Left cardiac atrium (tissue), 4 donors: ENCODE measurements at regions not wholly inside any gene's neighbourhood (a gene's known extent, or its start where the extent isn't known, plus 50 kb on each side); places are given as distances from the start of the nearest gene placed in this dataset.
"Not testable (repeated sequence)": the region's sequence is repeated elsewhere in the genome, so short reads cannot be mapped to it uniquely, and the experiment has no call there.

Source experiments
- ATAC-seq, 2 donors: fragments of 200-7000 bp; cut with Tn5 transposase; one replicate each; pipeline ENCODE4 v1.9.1; 2020; ENCODE audit warnings: mild to moderate bottlenecking in 2 of 2, moderate library complexity in 2 of 2
- DNase-seq: peaks from one replicate; pipeline ENCODE4 v3.0.0-alpha.2; 2020
- intact Hi-C, 2 donors: fragments of 100-400 bp; cut with DNase I; formaldehyde crosslinking; loops; one replicate each; pipeline versions ENCODE4 v1.14.1 to v1.15.1; 2022 to 2023
- donor health status: DM: no; HTN: yes; CAD: no.
- donor health status: DM: no; HTN: yes; CAD: no; lungs with severe emphysema.
- donor health status: DM: yes; HTN: yes; CAD: no.
- donor health status: Dilated cardiomyopathy.

GRCh38 chr2:130289780-130290179 lies 52.9 kb upstream of the IMP4 start:
- intact Hi-C loops: no loop called here
- DNase-seq (no peak), ATAC-seq (no peak)

DNA sequence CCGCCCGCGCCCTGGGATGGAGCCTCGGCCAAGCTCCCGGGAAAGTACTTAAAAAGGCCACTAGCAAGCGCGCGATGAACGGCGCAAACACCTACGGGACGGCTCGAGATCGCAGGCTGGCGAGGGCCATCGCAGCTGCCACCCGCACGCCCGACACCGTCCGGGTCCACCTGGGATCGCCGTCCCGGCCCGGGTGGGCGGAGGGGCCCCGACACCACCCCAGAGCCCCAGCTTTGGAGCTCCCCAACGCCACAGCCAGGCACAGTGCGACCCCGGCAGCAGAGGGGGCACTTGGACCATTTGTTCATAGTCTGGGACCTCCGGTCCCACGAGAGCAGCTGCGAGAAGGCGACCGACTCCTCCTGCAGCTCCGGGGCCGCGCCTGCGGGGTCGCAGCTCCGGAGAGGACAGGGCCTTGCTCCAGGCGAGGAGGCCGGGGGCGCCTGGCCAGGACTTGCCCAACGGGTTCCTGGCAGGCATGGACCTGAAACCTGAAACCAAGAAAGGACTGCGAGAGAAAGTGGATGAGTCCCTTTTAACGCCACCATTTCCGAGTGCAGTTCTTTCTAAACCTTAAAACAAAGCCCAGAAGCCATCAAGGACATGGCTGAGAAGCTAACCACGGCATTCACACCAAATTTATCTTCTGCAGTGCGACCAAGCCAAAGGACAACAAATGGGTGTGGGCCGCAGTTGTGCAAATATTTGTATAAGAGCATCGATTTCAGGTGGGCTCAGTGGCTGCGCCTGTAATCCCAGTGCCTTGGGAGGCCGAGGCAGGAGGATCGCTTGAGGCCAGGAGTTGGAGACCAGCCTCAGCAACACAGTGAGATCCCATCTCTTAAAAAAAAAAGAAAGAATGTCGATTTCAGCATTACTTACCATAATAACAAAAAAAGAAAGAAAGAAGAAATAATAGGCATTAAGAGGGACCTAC lies 54.0 kb upstream of the IMP4 start:
- DNase-seq: no peak
- intact Hi-C loops: no loop called here
- ATAC-seq: no peak

DNA sequence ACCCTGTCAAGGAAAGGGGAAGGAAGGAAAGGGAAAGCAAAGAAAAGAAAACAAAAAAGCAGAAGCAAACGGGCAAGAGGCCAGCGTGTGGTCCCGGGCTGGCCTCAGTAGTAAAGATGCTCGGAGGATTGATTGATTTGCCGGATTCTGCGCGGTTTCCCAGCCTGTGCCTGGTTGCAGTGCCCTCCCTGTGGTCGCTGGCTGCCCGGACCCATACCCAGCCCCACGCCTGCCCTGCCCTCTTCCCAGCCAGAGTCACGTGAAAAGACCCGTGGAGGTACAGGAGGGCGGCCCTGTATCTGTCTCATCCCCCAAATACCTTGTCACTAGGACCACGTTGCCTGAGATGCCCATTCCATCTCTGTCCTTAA lies 55.1 kb upstream of the IMP4 start:
- intact Hi-C loops: no loop called here
- ATAC-seq (no peak), DNase-seq (no peak)

DNA sequence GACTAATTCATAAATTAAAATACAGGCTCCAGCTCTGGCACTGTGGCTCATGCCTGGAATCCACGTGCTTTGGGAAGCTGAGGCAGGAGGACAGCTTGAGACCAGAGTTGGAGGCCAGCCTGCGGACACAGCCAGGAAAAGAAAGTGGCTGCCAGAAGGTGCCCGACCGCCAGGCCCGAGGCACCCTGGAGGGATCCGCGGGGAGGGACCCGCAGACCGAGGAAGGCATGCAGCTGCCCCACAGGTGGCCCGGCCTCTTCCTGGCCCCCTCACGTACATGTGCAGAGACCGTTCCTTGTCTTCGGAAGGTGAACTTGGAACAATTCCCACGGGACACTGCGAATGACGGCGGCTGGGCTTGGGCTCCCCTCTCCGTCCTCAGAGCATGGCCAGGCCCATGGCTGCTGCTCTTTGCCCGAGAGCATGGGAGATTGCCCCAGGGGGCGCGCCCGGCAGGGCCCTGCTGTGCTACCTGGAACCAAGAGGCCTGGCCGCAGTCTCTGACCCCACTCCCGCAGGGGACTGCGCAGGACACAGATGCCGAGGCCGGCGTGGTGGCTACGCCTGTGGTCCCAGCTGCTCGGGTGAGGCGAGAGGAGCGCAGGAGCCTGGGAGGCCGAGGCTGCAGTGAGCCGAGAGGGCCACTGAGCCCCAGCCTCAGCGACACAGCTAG lies 55.6 kb upstream of the IMP4 start:
- intact Hi-C loops: no loop called here
- no peak for ATAC-seq
- no peak for DNase-seq

- intact Hi-C loops, ATAC-seq, DNase-seq: not testable (repeated sequence)
Observed at GRCh38 chr2:130283341-130283869, 59.3 kb upstream of the IMP4 start.

GRCh38 chr2:130279551-130279950 lies 63.1 kb upstream of the IMP4 start:
- ATAC-seq, DNase-seq, intact Hi-C loops: not testable (repeated sequence)

DNA sequence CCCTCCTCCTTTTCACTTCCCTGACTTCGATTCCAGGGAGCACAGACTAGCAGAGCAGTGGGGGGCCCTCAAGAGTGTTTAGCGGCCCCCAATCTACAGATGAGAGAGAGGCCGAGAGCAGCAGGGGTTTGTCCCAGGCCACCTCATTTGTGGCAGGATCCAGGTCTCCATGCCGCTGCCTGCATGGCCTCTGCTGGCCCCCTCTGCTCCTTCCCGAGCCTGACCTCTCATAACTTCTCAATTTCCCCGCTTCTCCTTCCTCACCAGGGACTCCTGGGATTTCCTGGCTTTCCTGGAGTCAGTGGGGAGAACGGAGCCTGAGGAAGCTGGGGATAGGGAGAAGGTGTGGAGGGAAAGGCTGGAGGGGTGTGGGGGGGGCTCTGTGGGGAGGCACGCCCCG lies 70.1 kb upstream of the TUBA3E start:
- ATAC-seq, intact Hi-C loops, DNase-seq: not testable (repeated sequence)

GRCh38 chr2:130267572-130267971 lies 69.3 kb upstream of the TUBA3E start:
- ATAC-seq, DNase-seq, intact Hi-C loops: not testable (repeated sequence)

DNA sequence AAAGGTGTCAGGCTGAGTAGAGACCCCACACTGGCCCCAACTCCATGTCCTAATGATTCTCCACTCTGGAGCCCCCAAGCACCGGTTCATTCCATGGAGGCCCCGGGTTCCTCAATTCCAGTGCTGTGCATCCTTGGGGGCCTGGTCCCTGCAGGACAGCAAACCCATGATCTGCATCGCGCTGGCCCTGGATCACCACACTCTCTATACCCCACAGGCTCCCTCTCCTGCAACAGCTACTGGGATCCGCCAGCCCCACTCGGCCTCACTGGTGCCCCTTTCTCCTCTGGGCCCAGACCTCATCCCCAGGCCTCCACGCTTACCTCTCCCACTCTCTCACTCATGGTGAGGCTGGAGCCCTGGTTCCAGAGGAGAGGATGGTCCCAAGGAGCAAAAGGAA lies 68.6 kb upstream of the TUBA3E start:
- DNase-seq, intact Hi-C loops, ATAC-seq: not testable (repeated sequence)

- intact Hi-C loops, DNase-seq, ATAC-seq: not testable (repeated sequence)
Observed at GRCh38 chr2:130265570-130266247, 67.5 kb upstream of the TUBA3E start.

DNA sequence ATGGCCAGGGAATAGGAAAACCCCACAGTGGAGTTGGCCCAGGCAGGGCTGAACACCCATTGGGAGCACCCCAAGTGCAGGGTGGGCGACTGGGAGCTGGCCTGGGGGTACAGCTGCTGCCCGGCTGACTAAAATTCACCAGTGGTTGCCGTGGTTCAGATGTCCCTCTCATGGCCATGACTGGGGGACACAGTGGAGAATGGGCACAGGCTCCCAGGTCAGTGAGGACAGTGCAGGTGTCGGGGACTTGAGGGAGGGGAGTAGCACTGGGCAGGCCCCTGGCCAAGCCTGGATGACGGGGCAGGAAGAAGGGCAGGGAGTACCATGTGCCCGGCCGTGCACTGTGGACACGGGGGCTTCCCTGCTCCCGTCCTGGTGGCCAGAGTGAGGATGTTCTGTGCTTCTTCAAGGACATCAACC lies 66.7 kb upstream of the TUBA3E start:
- intact Hi-C loops, DNase-seq, ATAC-seq: not testable (repeated sequence)

GRCh38 chr2:130264501-130264900 lies 66.3 kb upstream of the TUBA3E start:
- DNase-seq (no peak), ATAC-seq (no peak)

DNA sequence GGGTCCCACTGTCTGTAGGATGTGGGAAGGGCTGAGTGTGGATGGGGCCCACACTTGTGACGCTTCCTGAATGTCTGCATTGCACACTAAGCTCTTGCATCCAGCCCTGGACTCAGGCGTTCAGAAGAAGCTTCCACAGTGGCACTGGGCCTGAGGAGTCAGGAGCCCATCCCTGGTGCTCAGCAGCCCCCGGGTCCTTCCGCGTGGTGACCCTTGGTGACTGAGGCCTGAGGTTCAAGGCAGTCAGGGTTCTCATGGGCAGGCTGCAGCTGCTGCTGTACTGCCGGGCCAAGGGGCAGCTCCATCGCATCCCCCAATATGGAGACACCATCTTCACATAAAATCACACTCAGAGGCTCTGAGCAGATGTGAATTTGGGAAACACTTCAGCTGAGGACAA lies 65.8 kb upstream of the TUBA3E start:
- DNase-seq (no peak), ATAC-seq (no peak)

More at GRCh38 chr2:130264501-130264900, 66.3 kb upstream of the TUBA3E start:
- intact Hi-C loops: no loop called here

DNA sequence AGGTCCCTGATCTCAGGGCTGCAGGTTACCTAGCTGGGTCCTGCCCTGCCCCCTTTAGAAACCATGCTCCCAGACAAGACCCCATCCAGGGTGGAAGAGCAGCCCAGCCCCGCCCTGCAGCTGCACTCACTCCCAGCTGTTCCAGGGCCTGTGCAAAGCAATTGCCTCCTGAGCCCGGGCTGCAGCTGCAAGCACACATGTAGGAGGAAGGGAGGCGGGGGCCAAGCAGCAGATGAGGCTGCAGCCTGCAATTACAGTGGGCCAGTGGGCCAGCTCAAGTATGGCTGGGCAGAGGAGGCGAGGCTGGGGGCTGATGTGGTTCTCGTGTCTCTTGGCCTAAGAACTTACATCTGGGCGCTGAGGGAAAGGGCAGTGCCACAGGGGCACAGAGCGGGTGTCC lies 65.4 kb upstream of the TUBA3E start:
- no peak for DNase-seq
- intact Hi-C loops: no loop called here
- no peak for ATAC-seq

More for the DNA sequence above, 65.8 kb upstream of the TUBA3E start:
- intact Hi-C loops: no loop called here

GRCh38 chr2:130261970-130262760 lies 63.9 kb upstream of the TUBA3E start:
- no peak for ATAC-seq
- no peak for DNase-seq
- intact Hi-C loops: no loop called here

GRCh38 chr2:130261099-130261498 lies 62.9 kb upstream of the TUBA3E start:
- ATAC-seq (no peak), DNase-seq (no peak)
- intact Hi-C loops: no loop called here

- DNase-seq (no peak), ATAC-seq (no peak)
- intact Hi-C loops: no loop called here
Observed at GRCh38 chr2:130259594-130259993, 61.4 kb upstream of the TUBA3E start.

DNA sequence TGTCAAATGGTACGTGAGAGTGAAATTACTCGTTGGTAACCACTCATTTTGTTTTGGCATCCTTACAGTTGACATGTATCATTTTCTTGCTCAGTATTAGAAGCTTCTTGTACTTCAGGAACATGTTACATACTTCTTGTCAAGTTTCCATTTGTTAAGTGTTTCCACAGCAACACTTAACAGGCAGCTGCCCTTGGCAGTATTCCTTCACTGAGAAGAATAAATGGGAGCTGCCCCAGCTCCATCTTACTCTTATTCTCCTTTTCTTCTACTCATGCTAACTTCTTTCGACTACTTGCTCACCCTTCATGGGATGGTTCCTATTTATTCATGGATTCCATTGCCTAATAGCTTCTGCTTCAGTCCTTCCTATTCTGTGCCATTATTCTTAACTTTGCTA lies 60.1 kb upstream of the TUBA3E start:
- DNase-seq (no peak), ATAC-seq (no peak)
- intact Hi-C loops: no loop called here
